Eye (tissue), 1 donor: ENCODE measurements at regions not wholly inside any gene's neighbourhood (a gene's known extent, or its start where the extent isn't known, plus 50 kb on each side); places are given as distances from the start of the nearest gene placed in this dataset.

Experiments
- DNase-seq: peaks from one replicate; pipeline ENCODE4 v3.0.0-alpha.2; 2015

DNA sequence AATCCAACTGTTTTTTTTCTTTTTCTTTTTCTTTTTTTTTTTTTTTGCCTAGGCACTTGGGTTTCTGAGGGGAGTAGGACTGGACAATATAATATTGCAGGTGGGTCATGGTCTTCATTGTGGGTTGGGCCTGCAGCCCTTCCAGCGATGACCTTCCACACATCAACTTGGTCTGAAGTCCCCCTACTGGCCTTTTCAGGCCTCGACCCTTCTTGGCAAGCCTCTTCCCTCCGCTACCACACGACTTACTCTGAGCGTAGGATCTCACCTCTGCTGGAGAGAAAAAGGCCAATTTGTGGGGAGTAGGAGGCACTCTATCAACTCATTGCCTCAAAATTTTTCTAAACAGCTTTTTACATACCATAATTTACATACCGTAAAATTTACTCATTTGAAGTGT lies 51.1 kb upstream of the GRIK3 start:
- DNase-seq = no peak

DNA sequence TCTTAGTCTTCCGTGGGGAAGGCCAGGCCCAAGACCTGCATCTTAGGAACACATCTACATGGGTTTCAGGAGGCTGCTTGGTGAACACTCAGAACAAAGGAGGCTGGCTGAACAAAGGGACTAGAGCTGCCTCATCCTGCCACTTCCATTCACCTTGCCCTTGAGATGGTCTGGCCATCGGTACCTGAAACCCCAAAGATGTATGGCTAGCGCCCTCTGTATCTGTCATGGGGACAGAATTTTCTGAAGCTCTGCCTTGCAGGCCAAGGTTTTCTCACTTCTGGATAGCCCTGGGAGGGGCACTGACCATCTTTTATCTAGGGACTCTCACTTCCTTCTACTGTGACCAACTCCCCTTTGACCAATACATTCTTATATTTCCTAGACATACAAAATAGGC lies 55.4 kb upstream of the GRIK3 start:
- DNase-seq = no peak

DNA sequence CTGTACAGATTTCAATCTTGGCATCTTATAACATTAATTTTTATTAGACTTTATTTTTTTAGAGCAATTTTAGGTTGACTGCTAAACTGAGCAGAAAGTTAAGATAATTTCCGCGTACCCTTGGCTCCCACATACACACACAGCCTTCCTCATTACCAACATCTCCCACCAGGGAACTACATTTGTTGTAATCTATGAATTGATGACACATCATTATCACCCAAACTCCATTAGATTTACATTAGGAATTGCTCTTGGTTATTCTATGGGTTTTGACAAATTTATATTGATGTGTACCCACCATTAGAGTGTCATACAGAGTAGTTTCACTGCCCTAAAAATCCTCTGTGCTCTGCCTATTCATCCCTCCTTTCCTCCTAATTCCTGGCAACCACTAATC lies 56.4 kb upstream of the GRIK3 start:
- no peak for DNase-seq

DNA sequence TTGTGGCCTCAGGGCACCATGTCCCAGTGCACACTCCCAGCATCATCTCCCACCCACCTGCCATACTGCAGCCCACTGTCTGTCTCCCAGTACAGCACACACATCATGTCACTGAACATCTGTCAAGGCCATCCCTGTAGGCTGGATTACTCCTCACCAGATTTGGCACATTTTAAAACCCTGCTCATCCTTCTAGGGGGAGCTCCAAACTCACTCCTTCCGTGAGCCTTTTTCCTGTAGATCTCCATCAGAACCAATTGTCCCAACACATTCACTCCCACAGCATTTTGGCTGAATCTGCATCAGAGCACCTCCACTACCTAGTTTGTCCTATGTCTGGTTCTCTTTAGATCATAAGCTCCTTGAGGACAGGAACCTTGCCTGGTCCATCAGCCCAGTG lies 58.6 kb upstream of the GRIK3 start:
- no peak for DNase-seq

GRCh38 chr1:37094302-37094701 lies 60.0 kb upstream of the GRIK3 start:
- DNase-seq = no peak

DNA sequence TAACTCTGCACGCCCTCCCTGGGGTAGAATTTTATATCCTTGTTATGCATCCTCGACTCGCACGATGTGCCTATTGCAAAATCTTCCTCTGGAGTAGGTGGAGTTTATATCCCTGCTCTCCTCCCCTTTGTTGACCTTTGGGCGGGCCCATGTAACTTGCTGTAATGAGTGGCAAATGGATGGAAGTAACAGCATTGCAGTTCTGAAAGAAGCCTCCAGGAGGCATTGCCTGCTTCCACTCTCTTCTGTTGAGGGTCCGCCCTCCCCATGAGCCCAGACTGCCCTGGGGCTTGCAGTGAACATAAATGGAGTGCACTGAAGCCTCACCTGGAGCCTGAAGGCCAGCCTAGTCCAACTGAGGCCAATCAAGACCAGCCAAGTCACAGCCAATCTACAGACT lies 62.2 kb upstream of the GRIK3 start:
- no peak for DNase-seq

GRCh38 chr1:37097731-37098130 lies 63.4 kb upstream of the GRIK3 start:
- DNase-seq = no peak

GRCh38 chr1:37098237-37098636 lies 63.9 kb upstream of the GRIK3 start:
- DNase-seq = no peak

DNA sequence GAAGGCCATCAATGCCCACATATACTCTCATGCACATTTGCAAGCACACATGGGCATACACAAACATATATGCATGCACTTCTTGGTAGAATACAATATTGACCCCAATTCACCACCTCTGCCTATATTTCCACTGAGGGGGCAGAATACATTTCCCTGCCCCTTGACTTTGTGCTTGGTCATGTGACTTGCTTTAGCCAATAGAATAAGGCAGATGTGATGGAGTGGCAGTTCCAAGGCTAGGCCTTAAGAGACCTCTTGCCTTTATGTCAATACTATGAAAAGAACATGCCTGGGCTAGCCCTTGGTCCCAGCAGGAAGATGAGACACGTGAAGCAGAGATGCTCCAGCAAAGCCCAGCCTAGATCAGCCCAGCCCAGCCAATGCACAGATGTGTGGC lies 66.0 kb upstream of the GRIK3 start:
- DNase-seq = no peak

DNA sequence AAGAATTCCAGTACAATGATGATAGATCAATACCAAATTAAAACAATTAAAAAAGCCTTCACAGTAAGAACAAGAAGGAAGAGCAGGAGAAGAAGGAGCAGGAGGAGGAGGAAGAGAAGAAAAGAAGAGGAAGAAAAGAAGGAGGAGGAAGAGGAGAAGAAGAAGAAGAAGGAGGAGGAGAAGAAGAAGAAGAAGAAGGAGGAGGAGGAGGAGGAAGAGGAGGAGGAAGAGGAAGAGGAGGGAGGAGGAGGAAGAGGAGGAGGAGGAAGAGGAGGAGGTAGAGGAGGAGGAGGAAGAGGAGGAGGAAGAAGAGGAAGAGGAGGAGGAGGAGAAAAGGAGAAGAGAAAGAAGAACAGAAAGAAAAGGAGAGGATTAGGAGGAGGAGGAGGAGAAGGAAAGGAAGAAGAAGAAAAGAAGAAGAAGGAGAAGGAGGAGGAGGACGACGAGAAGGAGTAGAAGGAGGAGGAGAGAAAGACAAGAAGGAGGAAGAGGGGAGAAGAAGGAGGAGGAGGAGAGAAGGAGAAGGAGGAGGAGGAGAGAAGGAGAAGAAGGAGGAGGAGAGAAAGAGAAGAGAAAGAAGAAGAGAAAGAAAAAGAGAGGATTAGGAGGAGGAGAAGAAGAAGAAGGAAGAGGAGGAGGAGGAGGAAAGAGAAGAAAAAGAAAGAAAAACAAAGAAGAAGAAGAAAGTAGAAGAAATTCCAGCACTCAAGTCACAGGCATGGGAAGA lies 68.5 kb upstream of the GRIK3 start:
- DNase-seq = no peak

DNA sequence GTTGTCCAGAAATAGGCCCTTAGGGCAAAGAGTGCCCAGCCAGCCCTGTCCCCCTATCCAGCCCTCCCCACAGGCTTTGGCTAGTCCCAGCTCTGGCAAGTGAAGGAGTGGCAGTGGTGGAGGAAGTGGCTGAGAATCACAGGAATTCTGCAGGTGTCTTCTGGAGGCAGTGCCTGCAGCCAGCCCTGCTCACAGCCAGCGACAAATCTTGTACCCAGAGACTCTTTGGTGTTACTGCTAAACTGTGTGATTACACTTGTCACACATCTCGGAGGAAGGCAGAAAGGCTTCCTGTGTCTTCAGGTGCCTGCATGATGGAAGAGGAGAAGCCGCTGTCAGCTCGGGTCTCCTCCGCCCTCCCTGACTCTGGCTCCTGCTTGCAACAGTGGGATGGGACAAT lies 71.6 kb upstream of the GRIK3 start:
- no peak for DNase-seq

GRCh38 chr1:37107153-37107907 lies 73.0 kb upstream of the GRIK3 start:
- no peak for DNase-seq

DNA sequence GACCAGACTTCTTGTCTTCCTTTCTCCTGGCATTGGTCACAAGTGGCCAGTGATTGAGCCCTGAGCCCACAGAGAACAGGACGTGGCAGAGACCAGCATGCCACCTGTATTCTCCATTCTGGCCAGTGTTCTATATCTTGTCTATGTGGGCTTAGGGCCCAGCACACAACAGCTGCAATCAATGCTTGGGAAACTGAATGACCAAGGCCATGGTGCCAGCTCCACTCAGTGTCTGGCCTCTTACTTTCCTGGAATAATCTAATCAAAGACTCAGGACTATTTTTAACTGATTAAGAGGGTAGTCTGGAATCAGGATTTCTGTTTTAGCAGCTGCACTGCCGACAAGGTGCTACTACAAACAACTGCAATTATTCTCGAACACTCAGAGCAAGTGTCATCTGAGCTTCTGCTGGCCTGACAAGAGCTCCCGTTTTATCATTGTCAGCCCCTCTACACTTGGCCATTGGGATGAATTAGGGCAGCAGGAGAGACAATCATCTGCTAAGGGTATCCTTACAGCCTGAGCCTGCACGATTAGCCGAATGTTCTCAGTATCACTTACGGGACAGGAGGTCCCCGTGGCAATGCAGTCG lies 74.4 kb upstream of the GRIK3 start:
- DNase-seq = no peak

GRCh38 chr1:37112430-37112829 lies 78.1 kb upstream of the GRIK3 start:
- no peak for DNase-seq

DNA sequence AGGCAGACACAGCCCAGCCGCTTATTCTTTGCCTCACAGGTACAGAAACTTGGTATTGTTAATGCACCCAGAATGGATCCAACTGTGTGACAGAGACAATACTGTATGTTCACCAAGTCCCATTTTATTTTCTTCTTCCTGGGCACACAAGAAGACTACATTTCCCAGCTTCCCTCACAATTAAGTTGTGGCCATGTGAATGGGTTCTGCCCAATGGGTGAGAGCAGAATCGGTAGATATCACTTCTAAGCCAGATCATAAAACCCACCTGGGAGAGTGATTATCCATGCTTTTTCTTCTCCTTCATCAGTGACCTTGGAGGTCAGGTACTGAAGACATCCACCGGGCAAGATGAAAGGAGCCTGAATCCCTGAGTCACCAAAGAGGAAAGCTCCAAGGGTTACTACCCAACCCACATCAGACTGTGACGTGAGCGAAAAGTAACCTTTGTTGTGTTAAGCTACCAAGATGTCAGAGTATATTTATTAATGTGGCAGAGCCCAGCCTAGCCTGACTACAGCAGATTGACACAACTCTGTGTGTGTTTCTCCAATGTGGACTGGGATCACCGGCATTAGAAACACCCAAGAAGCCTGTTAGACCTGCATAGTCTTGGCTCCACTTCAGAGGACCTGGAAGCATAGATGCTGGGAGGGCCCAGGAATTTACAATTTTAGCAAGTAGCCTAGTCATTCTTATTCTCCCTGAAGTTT lies 79.1 kb upstream of the GRIK3 start:
- DNase-seq = no peak

DNA sequence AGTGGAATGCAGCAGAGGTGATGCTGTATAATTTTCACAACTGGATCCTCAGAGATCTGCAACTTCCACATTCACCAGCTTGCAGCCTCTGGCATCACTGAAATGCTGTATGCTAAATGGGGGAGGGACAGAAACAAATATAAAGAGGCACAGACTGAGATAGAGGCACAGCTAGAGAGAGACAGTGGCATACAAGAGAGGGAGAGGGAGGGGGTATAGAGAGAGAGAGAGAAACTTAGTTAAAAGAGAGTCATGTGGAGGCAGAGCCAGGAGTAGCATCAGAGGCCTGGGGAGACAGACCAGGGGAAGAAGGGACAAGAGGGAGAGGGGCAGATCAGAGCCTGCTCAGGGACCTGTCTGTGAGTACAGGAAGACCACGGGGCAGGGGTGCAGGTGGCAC lies 84.5 kb upstream of the GRIK3 start:
- DNase-seq = no peak

DNA sequence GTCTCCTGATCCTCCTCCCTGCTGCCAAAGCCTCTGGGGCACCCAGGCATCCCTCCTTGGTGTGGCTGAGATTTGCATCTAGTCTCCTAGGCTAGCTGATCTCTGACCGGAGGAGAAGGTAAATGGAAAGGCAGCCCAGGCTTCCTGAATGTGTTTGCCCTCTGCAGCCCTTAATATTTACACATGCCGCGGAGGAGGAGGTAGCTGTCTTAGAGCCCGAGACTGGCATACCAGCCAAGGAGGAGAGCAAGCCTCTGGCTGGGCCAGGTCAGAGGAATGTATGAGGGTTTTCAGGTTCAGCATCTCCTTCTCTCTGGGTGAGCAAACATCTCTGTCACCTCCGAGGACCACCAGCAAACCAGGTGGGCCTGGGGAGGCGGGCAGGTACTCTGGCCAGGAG lies 86.0 kb upstream of the GRIK3 start:
- no peak for DNase-seq

DNA sequence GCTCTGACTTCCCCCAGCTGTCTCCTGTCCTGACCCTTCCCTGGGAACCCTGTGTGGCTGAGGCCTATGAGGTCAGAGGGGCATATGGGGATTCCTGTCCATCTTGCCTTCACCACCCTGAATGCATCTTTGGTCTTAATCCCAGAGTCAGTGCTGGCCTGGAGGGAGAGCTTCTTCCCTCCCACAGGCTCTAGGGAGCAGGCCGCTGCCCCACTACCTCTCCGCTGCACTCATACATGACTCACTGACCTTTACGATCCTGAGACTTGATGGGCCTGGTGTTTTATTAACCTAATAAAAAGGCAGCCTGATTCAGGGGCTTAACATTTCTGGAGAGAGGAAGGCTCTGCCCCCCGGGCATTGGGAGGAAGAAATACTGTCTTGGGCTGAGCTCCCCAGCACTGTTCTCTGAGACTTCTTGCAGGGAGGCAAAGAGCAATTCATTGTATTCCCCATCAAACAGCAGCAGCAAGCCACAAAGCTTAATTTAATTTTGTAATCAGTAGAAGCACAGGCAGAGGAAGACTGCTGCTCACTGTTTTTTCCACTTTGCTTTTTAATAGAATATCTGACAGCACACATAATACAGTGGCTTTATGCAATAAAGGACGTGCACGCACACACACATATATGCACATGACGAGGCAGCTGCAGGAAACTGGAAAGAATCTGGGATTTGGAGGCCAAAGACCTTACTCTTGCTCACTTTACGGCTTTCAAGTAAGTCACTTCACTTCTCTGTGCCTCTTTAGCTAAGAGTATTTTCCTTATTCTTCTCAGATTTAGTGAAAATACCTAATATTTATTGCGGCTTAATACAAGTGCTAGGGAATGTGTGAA lies 89.2 kb upstream of the GRIK3 start:
- DNase-seq = no peak

GRCh38 chr1:37124501-37124900 lies 90.2 kb upstream of the GRIK3 start:
- no peak for DNase-seq

GRCh38 chr1:37125295-37125694 lies 91.0 kb upstream of the GRIK3 start:
- no peak for DNase-seq

GRCh38 chr1:37127254-37127748 lies 93.0 kb upstream of the GRIK3 start:
- DNase-seq = no peak

DNA sequence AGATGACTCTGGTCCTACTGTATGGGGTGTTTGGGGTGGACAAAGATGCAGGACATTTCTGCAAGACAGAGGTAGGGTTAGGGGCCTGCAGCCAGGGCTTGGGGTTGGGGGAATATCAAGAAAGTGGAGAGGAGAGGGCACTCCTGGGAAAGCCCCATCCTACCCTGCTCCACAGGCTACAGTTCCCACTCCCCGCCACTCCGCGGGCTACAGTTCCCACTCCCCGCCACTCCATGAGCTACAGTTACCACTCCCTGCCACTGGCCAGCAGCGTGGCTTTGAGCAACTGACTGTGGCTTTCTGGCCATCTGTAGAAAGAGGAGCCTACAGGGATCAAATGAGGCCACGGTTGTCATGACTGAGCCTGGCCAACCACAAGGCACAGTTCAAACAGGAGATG lies 93.8 kb upstream of the GRIK3 start:
- no peak for DNase-seq
